Neural progenitor cell (in vitro differentiated cells): ENCODE measurements at regions not wholly inside any gene's neighbourhood (a gene's known extent, or its start where the extent isn't known, plus 50 kb on each side); places are given as distances from the start of the nearest gene placed in this dataset.

ENCODE experiments used
- CTCF ChIP-seq: fragments of 200-600 bp; sonication (generic); IDR thresholded peaks from 2 replicates; pipeline ENCODE4 v1.5.1; 2017; ENCODE audit warnings: antibody characterized with exemption, mild to moderate bottlenecking
- EZH2phosphoT487 ChIP-seq: fragments of 200-600 bp; sonication (generic); IDR thresholded peaks from 2 replicates; pipeline ENCODE4 v1.6.1; 2017; ENCODE audit warnings: antibody characterized with exemption

- TF ChIP-seq CTCF (no peak), EZH2phosphoT487 (no peak)
These were observed 49.9 kb upstream of the FOXN3 start for GRCh38 chr14:89466944-89467343.
